AG10803 (cell line): ENCODE measurements at regions not wholly inside any gene's neighbourhood (a gene's known extent, or its start where the extent isn't known, plus 50 kb on each side); places are given as distances from the start of the nearest gene placed in this dataset.
"Not testable (repeated sequence)": the region's sequence is repeated elsewhere in the genome, so short reads cannot be mapped to it uniquely, and the experiment has no call there.

Experiments used
- DNase-seq: peaks from one replicate; pipeline ENCODE4 v3.0.0; 2010; ENCODE audit warnings: low read depth
- H3K4me3 ChIP-seq: 2 replicates; pipeline ENCODE4 v1.5.1; 2011; ENCODE audit warnings: mild to moderate bottlenecking, low read length, control low read depth
- TF ChIP-seq, protein P1 (sequence below): conservative IDR thresholded peaks from 2 replicates; pipeline ENCODE4 v1.5.1; 2011; ENCODE audit warnings: mild to moderate bottlenecking, low read length, control low read depth, inconsistent platforms

- DNase-seq, result no peak
- TF ChIP-seq, protein P1, sequence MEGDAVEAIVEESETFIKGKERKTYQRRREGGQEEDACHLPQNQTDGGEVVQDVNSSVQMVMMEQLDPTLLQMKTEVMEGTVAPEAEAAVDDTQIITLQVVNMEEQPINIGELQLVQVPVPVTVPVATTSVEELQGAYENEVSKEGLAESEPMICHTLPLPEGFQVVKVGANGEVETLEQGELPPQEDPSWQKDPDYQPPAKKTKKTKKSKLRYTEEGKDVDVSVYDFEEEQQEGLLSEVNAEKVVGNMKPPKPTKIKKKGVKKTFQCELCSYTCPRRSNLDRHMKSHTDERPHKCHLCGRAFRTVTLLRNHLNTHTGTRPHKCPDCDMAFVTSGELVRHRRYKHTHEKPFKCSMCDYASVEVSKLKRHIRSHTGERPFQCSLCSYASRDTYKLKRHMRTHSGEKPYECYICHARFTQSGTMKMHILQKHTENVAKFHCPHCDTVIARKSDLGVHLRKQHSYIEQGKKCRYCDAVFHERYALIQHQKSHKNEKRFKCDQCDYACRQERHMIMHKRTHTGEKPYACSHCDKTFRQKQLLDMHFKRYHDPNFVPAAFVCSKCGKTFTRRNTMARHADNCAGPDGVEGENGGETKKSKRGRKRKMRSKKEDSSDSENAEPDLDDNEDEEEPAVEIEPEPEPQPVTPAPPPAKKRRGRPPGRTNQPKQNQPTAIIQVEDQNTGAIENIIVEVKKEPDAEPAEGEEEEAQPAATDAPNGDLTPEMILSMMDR, result no peak
- no peak overlapping the region for H3K4me3 ChIP-seq
Measured at GRCh38 chr9:102483651-102484050, 511.5 kb upstream of the CYLC2 start.

- TF ChIP-seq, protein P1, result no peak
- DNase-seq, result no peak
- H3K4me3 ChIP-seq, result no peak overlapping the region
Measured at GRCh38 chr9:102482776-102483175, 512.4 kb upstream of the CYLC2 start.

DNA sequence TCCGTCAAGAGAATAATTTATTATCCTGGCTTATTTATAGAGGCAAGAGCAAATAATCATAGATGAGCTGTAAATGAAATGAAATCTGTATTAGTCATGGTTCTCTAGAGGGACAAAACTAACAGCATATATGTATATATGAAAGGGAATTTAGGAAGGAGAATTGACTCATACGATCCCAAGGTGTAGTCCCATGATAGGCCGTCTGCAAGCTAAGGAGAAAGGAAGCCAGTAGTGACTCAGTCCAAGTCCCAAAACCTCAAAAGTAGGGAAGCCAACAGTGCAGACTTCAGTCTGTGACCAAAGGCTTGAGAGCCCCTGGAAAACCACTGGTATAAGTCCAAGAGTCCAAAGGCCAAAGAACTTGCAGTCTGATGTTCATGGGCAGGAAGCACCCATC lies 515.9 kb upstream of the CYLC2 start:
- no peak overlapping the region for H3K4me3 ChIP-seq
- no peak for DNase-seq
- TF ChIP-seq, protein P1, result no peak

GRCh38 chr9:102474357-102474756 lies 520.8 kb upstream of the CYLC2 start:
- H3K4me3 ChIP-seq, result no peak overlapping the region
- TF ChIP-seq, protein P1, result no peak
- no peak for DNase-seq

- not testable (repeated sequence) for H3K4me3 ChIP-seq, DNase-seq
Measured at GRCh38 chr9:102469430-102469829, 525.7 kb upstream of the CYLC2 start.

GRCh38 chr9:102461156-102461819 lies 533.8 kb upstream of the CYLC2 start:
- no peak overlapping the region for H3K4me3 ChIP-seq
- TF ChIP-seq, protein P1, result no peak
- no peak for DNase-seq

DNA sequence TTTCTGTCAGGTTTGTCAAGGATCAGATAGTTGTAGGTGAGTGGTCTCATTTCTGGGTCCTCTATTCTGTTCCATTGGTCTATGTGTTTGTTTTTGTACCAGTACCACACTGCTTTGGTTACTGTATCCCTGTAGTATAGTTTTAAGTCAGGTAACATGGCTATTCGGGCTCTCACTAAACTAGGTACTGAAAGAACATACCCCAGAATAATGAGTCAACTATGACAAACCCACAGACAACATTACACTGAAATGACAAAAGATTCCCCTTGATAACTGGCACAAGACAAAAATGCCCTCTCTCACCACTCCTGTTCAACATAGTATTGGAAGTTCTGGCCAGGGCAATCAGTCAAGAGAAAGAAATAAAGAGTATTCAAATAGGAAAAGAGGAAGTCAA lies 535.3 kb upstream of the CYLC2 start:
- no peak for DNase-seq
- H3K4me3 ChIP-seq, result no peak overlapping the region
- TF ChIP-seq, protein P1, result no peak
